GM23338 (cell line): ENCODE measurements at regions not wholly inside any gene's neighbourhood (a gene's known extent, or its start where the extent isn't known, plus 50 kb on each side); places are given as distances from the start of the nearest gene placed in this dataset.

Source experiments
- ATAC-seq: fragments of 200-7000 bp; cut with Tn5 transposase; 3 replicates; pipeline ENCODE4 v1.9.1; 2020
- DNase-seq: peaks from one replicate; pipeline ENCODE4 v3.0.0-alpha.2; 2015; ENCODE audit warnings: low spot score
- H2AFZ ChIP-seq: fragments of 200-600 bp; sonication (generic); 2 replicates; pipeline ENCODE4 v1.8.0; 2016; ENCODE audit warnings: antibody characterized with exemption, mild to moderate bottlenecking, moderate library complexity
- H3F3A ChIP-seq: fragments of 200-600 bp; sonication (generic); replicated peaks from 2 replicates; pipeline ENCODE4 v1.8.0; 2017; ENCODE audit warnings: antibody characterized with exemption, mixed run types, low read depth
- H3K27ac ChIP-seq: fragments of 200-600 bp; sonication (generic); 2 replicates; pipeline ENCODE4 v1.6.1; 2016; ENCODE audit warnings: low read depth
- H3K27me3 ChIP-seq: fragments of 200-600 bp; sonication (generic); 2 replicates; pipeline ENCODE4 v1.8.0; 2016; ENCODE audit warnings: mild to moderate bottlenecking, mixed run types, moderate library complexity; ENCODE audit not compliant: insufficient read depth
- H3K36me3 ChIP-seq: fragments of 200-600 bp; sonication (generic); 2 replicates; pipeline ENCODE4 v1.8.0; 2016; ENCODE audit warnings: mild to moderate bottlenecking; ENCODE audit not compliant: insufficient read depth
- H3K4me1 ChIP-seq: fragments of 200-600 bp; sonication (generic); 2 replicates; pipeline ENCODE4 v1.8.0; 2016; ENCODE audit warnings: mild to moderate bottlenecking, moderate library complexity; ENCODE audit not compliant: insufficient read depth
- H3K4me2 ChIP-seq: fragments of 200-600 bp; sonication (generic); 2 replicates; pipeline ENCODE4 v1.7.1; 2017; ENCODE audit warnings: mixed run types
- H3K4me3 ChIP-seq: fragments of 200-600 bp; sonication (generic); 2 replicates; pipeline ENCODE4 v1.6.1; 2016; ENCODE audit warnings: mixed run types
- H3K79me2 ChIP-seq: fragments of 200-600 bp; sonication (generic); replicated peaks from 2 replicates; pipeline ENCODE4 v1.8.0; 2017; ENCODE audit warnings: mild to moderate bottlenecking; ENCODE audit not compliant: insufficient read depth
- H3K9me2 ChIP-seq: fragments of 200-600 bp; sonication (generic); 2 replicates; pipeline ENCODE4 v1.8.0; 2017; ENCODE audit not compliant: insufficient read depth
- H4K20me1 ChIP-seq: fragments of 200-600 bp; sonication (generic); replicated peaks from 2 replicates; pipeline ENCODE4 v1.8.0; 2017; ENCODE audit warnings: mild to moderate bottlenecking; ENCODE audit not compliant: insufficient read depth
- H3K27ac Mint-ChIP-seq: 2 replicates; pipeline ENCODE4 v1.8.0; 2020; ENCODE audit warnings: inconsistent platforms, mild to moderate bottlenecking, moderate library complexity, mixed read lengths
- H3K27me3 Mint-ChIP-seq: 3 replicates; pipeline ENCODE4 v1.8.0; 2022; ENCODE audit warnings: low read depth, mild to moderate bottlenecking, moderate library complexity, mixed read lengths, inconsistent platforms; ENCODE audit not compliant: insufficient read depth, poor library complexity
- H3K36me3 Mint-ChIP-seq: 3 replicates; pipeline ENCODE4 v1.8.0; 2021; ENCODE audit warnings: low read depth, mild to moderate bottlenecking, inconsistent platforms, moderate library complexity, mixed read lengths
- H3K4me1 Mint-ChIP-seq: 3 replicates; pipeline ENCODE4 v1.8.0; 2020; ENCODE audit warnings: mild to moderate bottlenecking, inconsistent platforms, mixed read lengths
- H3K4me3 Mint-ChIP-seq: 3 replicates; pipeline ENCODE4 v1.8.0; 2021; ENCODE audit warnings: moderate library complexity, mild to moderate bottlenecking, inconsistent platforms, mixed read lengths
- H3K9me3 Mint-ChIP-seq: 3 replicates; pipeline ENCODE4 v1.8.0; 2020; ENCODE audit warnings: moderate library complexity, mild to moderate bottlenecking, inconsistent platforms, mixed read lengths
- POLR2AphosphoS5 ChIP-seq: IDR thresholded peaks from 2 replicates; pipeline ENCODE4 v1.6.1; 2016; ENCODE audit warnings: antibody characterized with exemption, low read depth
- STAT1 ChIP-seq: IDR thresholded peaks from one replicate; pipeline ENCODE4 v1.6.1; 2016; ENCODE audit warnings: antibody characterized with exemption; ENCODE audit not compliant: unreplicated experiment
- TF ChIP-seq, protein P1 (sequence below): fragments of 250-450 bp; sonication (Bioruptor Pico); IDR thresholded peaks from 2 replicates; pipeline ENCODE4 v1.5.0; 2020; ENCODE audit warnings: mild to moderate bottlenecking, moderate library complexity

DNA sequence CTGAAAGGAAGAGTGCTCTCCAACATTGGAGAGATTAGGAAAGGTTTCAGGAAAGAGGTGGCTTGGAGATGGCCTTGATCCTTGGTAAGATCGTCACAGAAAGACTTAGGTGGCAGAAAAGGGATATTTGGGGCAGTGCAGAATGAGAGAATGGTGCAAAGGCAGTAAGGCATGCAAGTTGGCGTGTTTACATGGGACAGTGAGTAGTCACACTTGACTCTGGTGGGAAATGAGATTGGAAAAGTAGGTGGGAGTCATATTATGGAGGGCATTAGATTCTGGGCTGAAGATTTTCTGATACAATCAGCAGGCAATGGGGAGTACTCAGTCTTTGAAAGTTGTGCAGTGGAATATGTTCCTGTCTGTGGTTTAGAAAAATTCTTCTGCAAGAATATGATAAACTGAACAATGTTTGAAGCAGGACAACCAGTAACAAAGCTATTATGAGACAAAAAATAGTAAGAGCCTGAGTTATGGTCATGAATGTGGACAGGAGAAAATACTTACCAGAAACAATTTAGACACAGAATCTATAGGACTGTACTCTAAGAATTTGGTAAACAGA is 76.2 kb upstream of the ANKRD55 start:
- DNase-seq (no peak), ATAC-seq (no peak)
- Histone ChIP-seq H3K79me2 (no peaks in the 10 kb centered on the region), H3K4me3 (no peak overlapping the region), H3K36me3 (0 out of 2 replicates have a peak, but pooled peaks cover 5% of the 10 kb centered on the region), H3K4me1 (no peaks in the 10 kb centered on the region), H2AFZ (no peak overlapping the region), H4K20me1 (no peaks in the 10 kb centered on the region), H3K27me3 (no peaks in the 10 kb centered on the region), H3K9me2 (0 out of 2 replicates have a peak, but pooled peaks cover 3% of the 10 kb centered on the region), H3K4me2 (no peak overlapping the region), H3K27ac (no peak overlapping the region), H3F3A (no peaks in the 10 kb centered on the region)
- H3K27ac Mint-ChIP-seq = no peak overlapping the region
- H3K4me1 Mint-ChIP-seq = no peaks in the 10 kb centered on the region
- no peaks in the 10 kb centered on the region; the same call in 2 of the 3 replicates for H3K36me3 Mint-ChIP-seq
- no peak overlapping the region for H3K4me3 Mint-ChIP-seq
- peaks cover 12% of the 10 kb centered on the region; the same call in 2 of the 3 replicates for H3K9me3 Mint-ChIP-seq
- H3K27me3 Mint-ChIP-seq = no peaks in the 10 kb centered on the region
- TF ChIP-seq, protein P1, sequence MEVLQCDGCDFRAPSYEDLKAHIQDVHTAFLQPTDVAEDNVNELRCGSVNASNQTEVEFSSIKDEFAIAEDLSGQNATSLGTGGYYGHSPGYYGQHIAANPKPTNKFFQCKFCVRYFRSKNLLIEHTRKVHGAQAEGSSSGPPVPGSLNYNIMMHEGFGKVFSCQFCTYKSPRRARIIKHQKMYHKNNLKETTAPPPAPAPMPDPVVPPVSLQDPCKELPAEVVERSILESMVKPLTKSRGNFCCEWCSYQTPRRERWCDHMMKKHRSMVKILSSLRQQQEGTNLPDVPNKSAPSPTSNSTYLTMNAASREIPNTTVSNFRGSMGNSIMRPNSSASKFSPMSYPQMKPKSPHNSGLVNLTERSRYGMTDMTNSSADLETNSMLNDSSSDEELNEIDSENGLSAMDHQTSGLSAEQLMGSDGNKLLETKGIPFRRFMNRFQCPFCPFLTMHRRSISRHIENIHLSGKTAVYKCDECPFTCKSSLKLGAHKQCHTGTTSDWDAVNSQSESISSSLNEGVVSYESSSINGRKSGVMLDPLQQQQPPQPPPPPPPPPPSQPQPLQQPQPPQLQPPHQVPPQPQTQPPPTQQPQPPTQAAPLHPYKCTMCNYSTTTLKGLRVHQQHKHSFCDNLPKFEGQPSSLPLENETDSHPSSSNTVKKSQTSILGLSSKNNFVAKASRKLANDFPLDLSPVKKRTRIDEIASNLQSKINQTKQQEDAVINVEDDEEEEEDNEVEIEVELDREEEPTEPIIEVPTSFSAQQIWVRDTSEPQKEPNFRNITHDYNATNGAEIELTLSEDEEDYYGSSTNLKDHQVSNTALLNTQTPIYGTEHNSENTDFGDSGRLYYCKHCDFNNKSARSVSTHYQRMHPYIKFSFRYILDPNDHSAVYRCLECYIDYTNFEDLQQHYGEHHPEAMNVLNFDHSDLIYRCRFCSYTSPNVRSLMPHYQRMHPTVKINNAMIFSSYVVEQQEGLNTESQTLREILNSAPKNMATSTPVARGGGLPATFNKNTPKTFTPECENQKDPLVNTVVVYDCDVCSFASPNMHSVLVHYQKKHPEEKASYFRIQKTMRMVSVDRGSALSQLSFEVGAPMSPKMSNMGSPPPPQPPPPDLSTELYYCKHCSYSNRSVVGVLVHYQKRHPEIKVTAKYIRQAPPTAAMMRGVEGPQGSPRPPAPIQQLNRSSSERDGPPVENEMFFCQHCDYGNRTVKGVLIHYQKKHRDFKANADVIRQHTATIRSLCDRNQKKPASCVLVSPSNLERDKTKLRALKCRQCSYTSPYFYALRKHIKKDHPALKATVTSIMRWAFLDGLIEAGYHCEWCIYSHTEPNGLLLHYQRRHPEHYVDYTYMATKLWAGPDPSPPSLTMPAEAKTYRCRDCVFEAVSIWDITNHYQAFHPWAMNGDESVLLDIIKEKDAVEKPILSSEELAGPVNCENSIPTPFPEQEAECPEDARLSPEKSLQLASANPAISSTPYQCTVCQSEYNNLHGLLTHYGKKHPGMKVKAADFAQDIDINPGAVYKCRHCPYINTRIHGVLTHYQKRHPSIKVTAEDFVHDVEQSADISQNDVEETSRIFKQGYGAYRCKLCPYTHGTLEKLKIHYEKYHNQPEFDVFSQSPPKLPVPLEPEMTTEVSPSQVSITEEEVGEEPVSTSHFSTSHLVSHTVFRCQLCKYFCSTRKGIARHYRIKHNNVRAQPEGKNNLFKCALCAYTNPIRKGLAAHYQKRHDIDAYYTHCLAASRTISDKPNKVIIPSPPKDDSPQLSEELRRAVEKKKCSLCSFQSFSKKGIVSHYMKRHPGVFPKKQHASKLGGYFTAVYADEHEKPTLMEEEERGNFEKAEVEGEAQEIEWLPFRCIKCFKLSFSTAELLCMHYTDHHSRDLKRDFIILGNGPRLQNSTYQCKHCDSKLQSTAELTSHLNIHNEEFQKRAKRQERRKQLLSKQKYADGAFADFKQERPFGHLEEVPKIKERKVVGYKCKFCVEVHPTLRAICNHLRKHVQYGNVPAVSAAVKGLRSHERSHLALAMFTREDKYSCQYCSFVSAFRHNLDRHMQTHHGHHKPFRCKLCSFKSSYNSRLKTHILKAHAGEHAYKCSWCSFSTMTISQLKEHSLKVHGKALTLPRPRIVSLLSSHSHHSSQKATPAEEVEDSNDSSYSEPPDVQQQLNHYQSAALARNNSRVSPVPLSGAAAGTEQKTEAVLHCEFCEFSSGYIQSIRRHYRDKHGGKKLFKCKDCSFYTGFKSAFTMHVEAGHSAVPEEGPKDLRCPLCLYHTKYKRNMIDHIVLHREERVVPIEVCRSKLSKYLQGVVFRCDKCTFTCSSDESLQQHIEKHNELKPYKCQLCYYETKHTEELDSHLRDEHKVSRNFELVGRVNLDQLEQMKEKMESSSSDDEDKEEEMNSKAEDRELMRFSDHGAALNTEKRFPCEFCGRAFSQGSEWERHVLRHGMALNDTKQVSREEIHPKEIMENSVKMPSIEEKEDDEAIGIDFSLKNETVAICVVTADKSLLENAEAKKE (CRISPR knock-in tag) = no peak

DNA sequence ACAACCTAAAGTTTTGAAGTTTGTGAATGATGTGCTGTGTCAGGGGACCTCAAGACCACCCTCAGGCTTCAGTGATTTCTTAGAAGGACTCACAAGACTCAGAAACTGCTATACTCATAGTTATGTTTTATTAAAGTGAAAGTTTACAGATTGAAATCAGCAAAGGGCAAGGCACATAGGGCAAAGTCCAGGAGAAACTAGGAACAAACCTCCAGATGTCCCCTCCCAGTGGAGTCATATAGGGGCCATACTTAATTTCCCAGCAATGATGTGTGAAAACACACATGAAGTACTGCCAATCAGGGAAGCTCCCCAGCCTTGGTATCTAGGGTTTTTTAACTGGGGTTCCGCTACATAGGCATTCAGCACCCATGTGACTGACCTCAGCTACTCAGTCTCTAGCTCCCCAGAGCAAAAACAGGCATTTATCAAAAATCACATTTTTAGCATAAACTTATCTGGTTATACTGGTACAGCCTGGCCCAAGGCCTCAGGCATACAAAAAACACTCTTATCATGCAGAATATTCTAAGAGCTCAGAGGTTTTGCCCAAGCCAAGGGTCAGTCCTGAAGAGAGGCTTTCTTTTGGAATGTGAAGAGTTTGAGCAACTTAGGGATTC is 74.7 kb upstream of the ANKRD55 start:
- Mint-ChIP-seq H3K4me1 (no peaks in the 10 kb centered on the region), H3K27ac (no peak overlapping the region), H3K27me3 (no peaks in the 10 kb centered on the region), H3K36me3 (no peaks in the 10 kb centered on the region; the same call in 2 of the 3 replicates), H3K9me3 (peaks cover 12% of the 10 kb centered on the region; the same call in 2 of the 3 replicates), H3K4me3 (no peak overlapping the region)
- Histone ChIP-seq H3F3A (no peaks in the 10 kb centered on the region), H3K36me3 (0 out of 2 replicates have a peak, but pooled peaks cover 5% of the 10 kb centered on the region), H3K79me2 (no peaks in the 10 kb centered on the region), H3K4me3 (no peak overlapping the region), H3K9me2 (0 out of 2 replicates have a peak, but pooled peaks cover 3% of the 10 kb centered on the region), H3K4me2 (no peak overlapping the region), H2AFZ (no peak overlapping the region), H3K27ac (no peak overlapping the region), H3K27me3 (no peaks in the 10 kb centered on the region), H4K20me1 (no peaks in the 10 kb centered on the region), H3K4me1 (no peaks in the 10 kb centered on the region)
- no peak for ATAC-seq
- no peak for DNase-seq
- no peak for TF ChIP-seq STAT1
- TF ChIP-seq POLR2AphosphoS5 = no peak
- TF ChIP-seq, protein P1 (CRISPR knock-in tag) = no peak
